ENCODE measurements at regions not wholly inside any gene's neighbourhood (a gene's known extent, or its start where the extent isn't known, plus 50 kb on each side); places are given as distances from the start of the nearest gene placed in this dataset.
A peak's percentile ranks its signal among the peaks of the same experiment; 100 is the strongest.

GRCh38 chr2:188158337-188159100 is 133.2 kb upstream of the GULP1 start:
- DNase-seq, result no peak

- no peak for DNase-seq
Measured at GRCh38 chr2:188159484-188159883, 132.2 kb upstream of the GULP1 start.

- DNase-seq, result no peak
Measured at GRCh38 chr2:188170356-188170755, 121.3 kb upstream of the GULP1 start.

GRCh38 chr2:188176620-188177019 is 115.1 kb upstream of the GULP1 start:
- no peak for DNase-seq

GRCh38 chr2:188181067-188181838 is 110.4 kb upstream of the GULP1 start:
- DNase-seq, result no peak

- DNase-seq, result no peak
Measured at GRCh38 chr2:188181884-188182283, 109.8 kb upstream of the GULP1 start.

GRCh38 chr2:188187726-188188125 is 103.9 kb upstream of the GULP1 start:
- no peak for DNase-seq

GRCh38 chr2:188189356-188189755 is 102.3 kb upstream of the GULP1 start:
- no peak for DNase-seq

- no peak for DNase-seq
Measured at GRCh38 chr2:188193230-188193629, 98.4 kb upstream of the GULP1 start.

GRCh38 chr2:188196343-188197008 is 95.2 kb upstream of the GULP1 start:
- DNase-seq, result no peak

- no peak for DNase-seq
Measured at GRCh38 chr2:188199716-188200128, 92.0 kb upstream of the GULP1 start.

- DNase-seq, result no peak
Measured at GRCh38 chr2:188201639-188202038, 90.0 kb upstream of the GULP1 start.

GRCh38 chr2:188202777-188203176 is 88.9 kb upstream of the GULP1 start:
- DNase-seq, result no peak

- DNase-seq, result no peak
Measured at GRCh38 chr2:188203776-188204175, 87.9 kb upstream of the GULP1 start.

GRCh38 chr2:188204824-188205223 is 86.8 kb upstream of the GULP1 start:
- no peak for DNase-seq

GRCh38 chr2:188207554-188207953 is 84.1 kb upstream of the GULP1 start:
- no peak for DNase-seq

GRCh38 chr2:188209218-188209617 is 82.5 kb upstream of the GULP1 start:
- no peak for DNase-seq

- no peak for DNase-seq
Measured at GRCh38 chr2:188217264-188217663, 74.4 kb upstream of the GULP1 start.

- no peak for DNase-seq
Measured at GRCh38 chr2:188219541-188219940, 72.1 kb upstream of the GULP1 start.

- DNase-seq, result no peak
Measured at GRCh38 chr2:188220535-188220934, 71.1 kb upstream of the GULP1 start.

GRCh38 chr2:188227713-188228112 is 64.0 kb upstream of the GULP1 start:
- no peak for DNase-seq

- peak; percentile 42 for DNase-seq
Measured at GRCh38 chr2:188235364-188235763, 56.3 kb upstream of the GULP1 start.

- DNase-seq, result no peak
Measured at GRCh38 chr2:188238386-188238785, 53.3 kb upstream of the GULP1 start.

Data from stimulated activated CD8-positive, alpha-beta memory T cell treated with anti-CD3 and anti-CD28 coated beads, Interleukin-4, amount 100 ng/mL, for 48 hours (primary cell).